GM12878 (cell line): ENCODE measurements at regions not wholly inside any gene's neighbourhood (a gene's known extent, or its start where the extent isn't known, plus 50 kb on each side); places are given as distances from the start of the nearest gene placed in this dataset.

Source experiments
- ATAC-seq: fragments of 200-7000 bp; cut with Tn5 transposase; 3 replicates; pipeline ENCODE4 v1.9.1; 2020; ENCODE audit warnings: mild to moderate bottlenecking, moderate library complexity
- BruUV-seq: library from RNA; stranded (reverse); fragments of 400-500 nt; replicated peaks from 2 replicates; lab custom pipeline; 2021; lab: Mats Ljungman, UMichigan
- CTCF ChIA-PET: fragments of 300-600 bp; sonication (Branson Sonifier 250); formaldehyde crosslinking; extraction: SDS; loops from one replicate; lab custom pipeline; 2021; ENCODE audit warnings: inconsistent platforms; lab: Yijun Ruan, JAX
- POLR2A ChIA-PET: fragments of 350-600 bp; formaldehyde crosslinking; extraction: SDS; loops from one replicate; lab custom pipeline; 2021; ENCODE audit warnings: inconsistent platforms; lab: Charles Lee
- RAD21 ChIA-PET: fragments of 300-600 bp; sonication (Branson Sonifier 250); formaldehyde crosslinking; loops from one replicate; lab custom pipeline; 2023; ENCODE audit warnings: antibody characterized with exemption; ENCODE audit not compliant: unreplicated experiment; lab: Charles Lee
- SMC1A ChIA-PET: fragments of 300-600 bp; sonication (Branson Sonifier 250); formaldehyde crosslinking; loops from one replicate; lab custom pipeline; 2023; ENCODE audit not compliant: unreplicated experiment, uncharacterized antibody; lab: Charles Lee
- DNase-seq: peaks from one replicate; pipeline ENCODE4 v3.0.0-alpha.2; 2011; ENCODE audit warnings: low read depth, low spot score
- FAIRE-seq: peaks from 3 replicates; lab custom pipeline; 2011; peaks lifted over from hg19 to GRCh38; lab: Jason Lieb, UNC
- H2AFZ ChIP-seq: 2 replicates; pipeline ENCODE4 v1.6.0; 2011; ENCODE audit warnings: low read depth, low read length, control low read depth; ENCODE audit not compliant: control insufficient read depth
- H3K27ac ChIP-seq: 2 replicates; pipeline ENCODE4 v1.5.1; 2011; ENCODE audit warnings: control low read depth; ENCODE audit not compliant: control insufficient read depth, insufficient read depth
- H3K27me3 ChIP-seq, 2 experiments: replicated peaks in 1 of 2; 2 replicates each; pipeline versions ENCODE4 v1.6.0 to v1.6.1; 2011; ENCODE audit warnings: low read length in 1 of 2; ENCODE audit not compliant: control insufficient read depth in 2 of 2, insufficient read depth in 2 of 2
- H3K36me3 ChIP-seq, 2 experiments: 2 replicates each; pipeline ENCODE4 v1.5.1; 2011; ENCODE audit warnings: low read length in 1 of 2; ENCODE audit not compliant: control insufficient read depth in 2 of 2, insufficient read depth in 2 of 2
- H3K4me1 ChIP-seq: 2 replicates; pipeline ENCODE4 v1.6.1; 2011; ENCODE audit warnings: mild to moderate bottlenecking, low read length, moderate library complexity, mixed read lengths; ENCODE audit not compliant: control insufficient read depth, insufficient read depth
- H3K4me2 ChIP-seq: 2 replicates; pipeline ENCODE4 v1.6.0; 2011; ENCODE audit warnings: control low read depth; ENCODE audit not compliant: control insufficient read depth, insufficient read depth
- H3K4me3 ChIP-seq: fragments of 200-600 bp; sonication (generic); 2 replicates; pipeline ENCODE4 v1.5.1; 2016
- H3K79me2 ChIP-seq: 2 replicates; pipeline ENCODE4 v1.6.0; 2011; ENCODE audit warnings: low read length; ENCODE audit not compliant: control insufficient read depth, insufficient read depth
- H3K9ac ChIP-seq: 2 replicates; pipeline ENCODE4 v1.8.0; 2011; ENCODE audit warnings: low read length, control low read depth, mixed read lengths; ENCODE audit not compliant: control insufficient read depth, insufficient read depth
- H3K9me3 ChIP-seq: replicated peaks from 3 replicates; pipeline ENCODE4 v1.5.1; 2011; ENCODE audit warnings: mild to moderate bottlenecking, low read length; ENCODE audit not compliant: control insufficient read depth, insufficient read depth
- H4K20me1 ChIP-seq: 2 replicates; pipeline ENCODE4 v1.6.0; 2011; ENCODE audit not compliant: control insufficient read depth, insufficient read depth
- BCLAF1 ChIP-seq: fragments of 450-650 bp; IDR thresholded peaks from 2 replicates; pipeline ENCODE4 v1.6.1; 2017; ENCODE audit warnings: antibody characterized with exemption, mild to moderate bottlenecking, moderate library complexity
- BMI1 ChIP-seq: fragments of 450-650 bp; IDR thresholded peaks from 2 replicates; pipeline ENCODE4 v1.6.1; 2016; ENCODE audit warnings: mild to moderate bottlenecking, moderate library complexity, borderline replicate concordance
- BRCA1 ChIP-seq: IDR thresholded peaks from 2 replicates; pipeline ENCODE4 v1.6.1; 2011; ENCODE audit warnings: low read depth, low read length, improper control_type of control experiment
- MXI1 ChIP-seq: fragments of 150-350 bp; IDR thresholded peaks from 2 replicates; pipeline ENCODE4 v1.6.1; 2011; ENCODE audit warnings: low read depth, mild to moderate bottlenecking, inconsistent platforms, low read length, improper control_type of control experiment
- SKIL ChIP-seq: fragments of 450-650 bp; IDR thresholded peaks from 2 replicates; pipeline ENCODE4 v1.6.1; 2017; ENCODE audit warnings: mild to moderate bottlenecking, low read depth, inconsistent platforms; ENCODE audit not compliant: poor library complexity, severe bottlenecking
- SPI1 ChIP-seq: IDR thresholded peaks from 2 replicates; pipeline ENCODE4 v1.6.1; 2011; ENCODE audit warnings: low read depth, mild to moderate bottlenecking, low read length, moderate library complexity, borderline replicate concordance; ENCODE audit not compliant: insufficient read depth
- ZNF217 ChIP-seq: fragments of 450-650 bp; IDR thresholded peaks from 2 replicates; pipeline ENCODE4 v1.6.1; 2017; ENCODE audit warnings: antibody characterized with exemption, mild to moderate bottlenecking
- WGBS: methylation state at CpG from one replicate; pipeline ENCODE4 v1.1.6; 2016; ENCODE audit warnings: low lambda C conversion rate; ENCODE audit not compliant: insufficient replicate concordance, insufficient coverage; ENCODE audit errors: missing lambda C conversion rate; 5-methylcytosine and 5-hydroxymethylcytosine counted together
- in situ Hi-C: fragments of 300-500 bp; cut with MboI; formaldehyde crosslinking; loops from 9 replicates; pipeline ENCODE4 v1.14.3; 2018; ENCODE audit warnings: mixed read lengths
- intact Hi-C: fragments of 100-400 bp; cut with micrococcal nuclease; formaldehyde crosslinking; loops from one replicate; pipeline ENCODE4 v1.14.2; 2022; ENCODE audit not compliant: unreplicated experiment

- TF ChIP-seq BRCA1 (no peak), BMI1 (no peak)
- TF ChIP-seq, all 136 proteins: peak for 0
Measured at GRCh38 chr16:6362321-6362720, 970.3 kb upstream of the RBFOX1 start (continued).

- SMC1A ChIA-PET = no interaction called here
- Histone ChIP-seq H3K79me2 (no peaks in the 10 kb centered on the region), H3K36me3 (no peaks in the 10 kb centered on the region), H2AFZ (no peak overlapping the region)
- RAD21 ChIA-PET = no interaction called here
- ATAC-seq (no peak), DNase-seq (no peak)
- no peak for TF ChIP-seq BCLAF1
- no peak for TF ChIP-seq MXI1
- TF ChIP-seq ZNF217 = no peak
- no peak for TF ChIP-seq SKIL
- no peak for TF ChIP-seq SPI1
- TF ChIP-seq, all 136 proteins: peak for 0
- no peak for FAIRE-seq
- H3K4me2 ChIP-seq = no peak overlapping the region
- ChIA-PET CTCF (no interaction called here), POLR2A (no interaction called here)
- intact Hi-C loops = no loop called here
- H3K9ac ChIP-seq = no peak overlapping the region
- no TSS peak for BruUV-seq
- no peak overlapping the region for H3K4me3 ChIP-seq
- no peak overlapping the region for H3K27ac ChIP-seq
- in situ Hi-C loops = no loop called here
- no peaks in the 10 kb centered on the region for H3K27me3 ChIP-seq
- no peaks in the 10 kb centered on the region for H3K9me3 ChIP-seq
- WGBS = 29% methylated on average over 7 of the region's 7 CpGs
- H3K4me1 ChIP-seq = no peaks in the 10 kb centered on the region
- H4K20me1 ChIP-seq = no peaks in the 10 kb centered on the region
Measured at GRCh38 chr16:6360641-6361040, 972.0 kb upstream of the RBFOX1 start.
